Kidney epithelial cell (primary cell): ENCODE measurements at regions not wholly inside any gene's neighbourhood (a gene's known extent, or its start where the extent isn't known, plus 50 kb on each side); places are given as distances from the start of the nearest gene placed in this dataset.

Source experiments
- DNase-seq: peaks from one replicate; pipeline ENCODE4 v3.0.0-alpha.2; 2010; ENCODE audit warnings: low read depth
- H3K27me3 ChIP-seq: 2 replicates; pipeline ENCODE4 v1.6.0; 2011; ENCODE audit warnings: low read length; ENCODE audit not compliant: control insufficient read depth, insufficient read depth
- H3K36me3 ChIP-seq: 2 replicates; pipeline ENCODE4 v1.5.1; 2011; ENCODE audit warnings: low read length; ENCODE audit not compliant: control insufficient read depth, insufficient read depth
- H3K4me3 ChIP-seq: 2 replicates; pipeline ENCODE4 v1.5.1; 2011; ENCODE audit warnings: low read depth, mild to moderate bottlenecking, control low read depth, low read length
- TF ChIP-seq, protein P1 (sequence below): IDR thresholded peaks from 2 replicates; pipeline ENCODE4 v1.5.1; 2011; ENCODE audit warnings: mild to moderate bottlenecking, moderate library complexity, low read length, control low read depth, inconsistent platforms; ENCODE audit not compliant: insufficient read depth, poor library complexity, severe bottlenecking

DNA sequence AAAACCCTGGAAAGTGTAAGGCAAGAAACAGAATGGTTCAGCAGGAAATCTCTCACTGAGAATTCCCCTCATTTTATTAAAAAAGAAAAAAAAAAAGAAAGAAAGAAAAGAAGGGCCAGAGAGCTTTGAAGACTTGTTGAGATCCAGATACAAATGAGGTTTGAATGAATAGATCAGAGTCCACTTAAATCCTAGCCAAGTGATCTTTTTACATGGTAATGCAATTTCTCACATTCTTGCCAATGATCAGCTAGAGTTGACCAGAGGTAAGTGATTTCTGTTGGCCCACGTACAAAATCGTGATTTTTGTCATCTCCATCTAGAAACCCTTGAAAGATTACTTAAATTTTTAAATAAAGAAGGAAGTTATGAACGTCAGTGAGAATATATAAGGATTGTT lies 261.5 kb upstream of the PCSK5 start:
- Histone ChIP-seq H3K4me3 (no peak overlapping the region), H3K27me3 (no peaks in the 10 kb centered on the region), H3K36me3 (no peaks in the 10 kb centered on the region)
- TF ChIP-seq, protein P1, sequence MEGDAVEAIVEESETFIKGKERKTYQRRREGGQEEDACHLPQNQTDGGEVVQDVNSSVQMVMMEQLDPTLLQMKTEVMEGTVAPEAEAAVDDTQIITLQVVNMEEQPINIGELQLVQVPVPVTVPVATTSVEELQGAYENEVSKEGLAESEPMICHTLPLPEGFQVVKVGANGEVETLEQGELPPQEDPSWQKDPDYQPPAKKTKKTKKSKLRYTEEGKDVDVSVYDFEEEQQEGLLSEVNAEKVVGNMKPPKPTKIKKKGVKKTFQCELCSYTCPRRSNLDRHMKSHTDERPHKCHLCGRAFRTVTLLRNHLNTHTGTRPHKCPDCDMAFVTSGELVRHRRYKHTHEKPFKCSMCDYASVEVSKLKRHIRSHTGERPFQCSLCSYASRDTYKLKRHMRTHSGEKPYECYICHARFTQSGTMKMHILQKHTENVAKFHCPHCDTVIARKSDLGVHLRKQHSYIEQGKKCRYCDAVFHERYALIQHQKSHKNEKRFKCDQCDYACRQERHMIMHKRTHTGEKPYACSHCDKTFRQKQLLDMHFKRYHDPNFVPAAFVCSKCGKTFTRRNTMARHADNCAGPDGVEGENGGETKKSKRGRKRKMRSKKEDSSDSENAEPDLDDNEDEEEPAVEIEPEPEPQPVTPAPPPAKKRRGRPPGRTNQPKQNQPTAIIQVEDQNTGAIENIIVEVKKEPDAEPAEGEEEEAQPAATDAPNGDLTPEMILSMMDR, result no peak
- DNase-seq, result no peak

- no peak for DNase-seq
- no peaks in the 10 kb centered on the region for H3K36me3 ChIP-seq
- no peak overlapping the region for H3K4me3 ChIP-seq
- no peaks in the 10 kb centered on the region for H3K27me3 ChIP-seq
- TF ChIP-seq, protein P1, result no peak
Measured at GRCh38 chr9:75633451-75634057, 256.9 kb upstream of the PCSK5 start.

DNA sequence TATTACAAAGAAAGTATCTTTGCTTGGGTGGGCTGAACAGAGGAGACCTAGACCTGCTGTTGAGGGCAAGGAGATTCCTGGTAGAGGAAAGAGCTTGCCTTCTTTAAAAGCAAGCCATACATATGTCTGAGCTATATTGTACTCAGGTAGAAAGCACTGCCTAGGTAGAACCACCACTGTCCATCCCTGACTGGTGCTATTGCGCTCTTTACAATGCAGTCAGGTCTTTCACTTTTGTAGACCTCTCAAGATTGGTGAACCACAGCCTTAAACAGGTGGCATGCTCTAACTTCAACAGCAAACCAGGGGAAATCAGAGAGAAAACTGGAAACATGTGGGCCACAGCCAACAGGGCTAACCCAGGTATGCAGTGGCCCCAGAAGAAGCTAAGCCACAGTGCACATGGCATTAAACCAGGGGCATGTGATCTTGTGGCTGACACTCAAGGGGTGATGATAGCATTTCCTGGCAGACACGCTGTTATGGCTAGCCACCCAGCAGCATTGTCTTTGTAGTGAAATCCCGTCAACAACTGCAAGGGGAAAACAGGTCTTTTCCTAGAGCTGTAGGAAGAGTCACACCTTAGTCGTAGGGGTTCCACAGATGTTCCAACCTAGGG lies 253.9 kb upstream of the PCSK5 start:
- Histone ChIP-seq H3K36me3 (no peaks in the 10 kb centered on the region), H3K27me3 (no peaks in the 10 kb centered on the region), H3K4me3 (no peak overlapping the region)
- no peak for DNase-seq
- TF ChIP-seq, protein P1, result no peak

- Histone ChIP-seq H3K4me3 (no peak overlapping the region), H3K27me3 (no peaks in the 10 kb centered on the region), H3K36me3 (no peaks in the 10 kb centered on the region)
- TF ChIP-seq, protein P1, result no peak
- no peak for DNase-seq
Measured at GRCh38 chr9:75639971-75640610, 250.4 kb upstream of the PCSK5 start.

DNA sequence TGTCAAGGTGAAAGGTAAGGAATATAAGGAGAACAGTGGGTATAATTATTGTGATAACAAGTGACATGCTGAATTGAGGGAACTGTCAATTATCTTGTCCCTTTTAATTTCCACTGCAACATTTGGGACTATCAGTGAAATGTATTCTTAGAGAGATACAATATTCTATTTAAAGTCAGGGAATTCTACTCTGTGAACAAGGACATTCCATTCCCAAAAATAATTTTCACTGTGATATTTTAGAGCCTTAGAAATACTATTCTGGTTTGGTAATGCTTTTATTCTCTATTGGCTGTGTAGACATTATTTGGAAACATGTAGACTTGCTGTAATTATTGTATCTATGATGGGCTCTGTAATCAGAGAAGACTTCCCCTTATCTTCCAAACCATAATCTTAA lies 248.0 kb upstream of the PCSK5 start:
- no peak overlapping the region for H3K4me3 ChIP-seq
- H3K27me3 ChIP-seq, result no peaks in the 10 kb centered on the region
- no peak for DNase-seq
- no peaks in the 10 kb centered on the region for H3K36me3 ChIP-seq
- TF ChIP-seq, protein P1, result no peak
